Spleen (tissue), 11 donors: ENCODE measurements at regions not wholly inside any gene's neighbourhood (a gene's known extent, or its start where the extent isn't known, plus 50 kb on each side); places are given as distances from the start of the nearest gene placed in this dataset.

ENCODE experiments used
- DNase-seq: peaks from one replicate; pipeline ENCODE4 v3.0.0-alpha.2; 2020
- H3K27ac ChIP-seq, 8 donors: fragments of 200-600 bp; sonication (generic) in 7 of 8; 1 replicate in 4 of 8; 2 replicates in 4 of 8; pipeline versions ENCODE4 v1.5.0 to v1.8.0; 2016 to 2021; ENCODE audit warnings: inconsistent platforms in 4 of 8, mild to moderate bottlenecking in 4 of 8, moderate library complexity in 1 of 8
- H3K27me3 ChIP-seq, 7 donors: fragments of 200-600 bp; sonication (generic) in 6 of 7; replicated peaks in 1 of 7; 1 replicate in 4 of 7; 2 replicates in 3 of 7; pipeline versions ENCODE4 v1.5.0 to v1.8.0; 2016 to 2021; ENCODE audit warnings: inconsistent platforms in 3 of 7, mild to moderate bottlenecking in 1 of 7
- H3K36me3 ChIP-seq, 6 donors: fragments of 200-600 bp; sonication (generic) in 5 of 6; 1 replicate in 4 of 6; 2 replicates in 2 of 6; pipeline versions ENCODE4 v1.5.0 to v1.8.0; 2016 to 2021; ENCODE audit warnings: inconsistent platforms in 2 of 6
- H3K4me1 ChIP-seq, 6 donors: fragments of 200-600 bp; sonication (generic) in 5 of 6; 1 replicate in 3 of 6; 2 replicates in 3 of 6; pipeline versions ENCODE4 v1.5.0 to v1.8.0; 2016 to 2021; ENCODE audit warnings: inconsistent platforms in 3 of 6
- H3K4me3 ChIP-seq, 8 donors: fragments of 200-600 bp; sonication (generic) in 7 of 8; 1 replicate in 4 of 8; 2 replicates in 4 of 8; pipeline versions ENCODE4 v1.5.0 to v1.8.0; 2016 to 2021; ENCODE audit warnings: inconsistent platforms in 4 of 8, mild to moderate bottlenecking in 4 of 8, moderate library complexity in 2 of 8
- H3K9me3 ChIP-seq, 8 donors: fragments of 200-600 bp; sonication (generic) in 7 of 8; 1 replicate in 4 of 8; 2 replicates in 4 of 8; pipeline versions ENCODE4 v1.5.0 to v1.8.0; 2016 to 2021; ENCODE audit warnings: inconsistent platforms in 4 of 8
- POLR2A ChIP-seq, 3 donors: fragments of 450-650 bp; IDR thresholded peaks; one replicate each; pipeline ENCODE4 v1.5.1; 2017; ENCODE audit warnings: antibody characterized with exemption in 3 of 3, mild to moderate bottlenecking in 1 of 3
- POLR2AphosphoS5 ChIP-seq, 3 donors: sonication (generic); formaldehyde crosslinking; IDR thresholded peaks; one replicate each; pipeline ENCODE4 v1.5.1; 2017; ENCODE audit warnings: antibody characterized with exemption in 3 of 3
- whole genome bisulfite sequencing, 5 donors: extraction: QIAGEN DNeasy Blood & Tissue Kit in 3 of 5; methylation state at CpG; one replicate each; pipeline versions ENCODE4 v1.1.5 to v1.1.7; 2013 to 2018; 5-methylcytosine and 5-hydroxymethylcytosine counted together
- intact Hi-C: fragments of 100-400 bp; cut with DNase I; formaldehyde crosslinking; loops from one replicate; pipeline ENCODE4 v1.15.0; 2023; ENCODE audit warnings: low total_unique reads
- TF ChIP-seq, protein P1 (sequence below), 11 experiments: fragments of 200-600 bp in 7 of 11; fragments of 450-650 bp in 4 of 11; sonication (generic) in 4 of 11; IDR thresholded peaks in 8 of 11; conservative IDR thresholded peaks in 3 of 11; 1 replicate in 7 of 11; 2 replicates in 4 of 11; pipeline versions ENCODE4 v1.4.0 to v1.8.0; 2016 to 2021; ENCODE audit warnings: antibody characterized with exemption in 11 of 11, inconsistent platforms in 4 of 11, mild to moderate bottlenecking in 1 of 11
- donor health status: healthy with polysubstance abuse.
- donor health status: DM: no; HTN: no; CAD: no; lungs with moderate emphysema.
- donor health status: DM: no; HTN: no; CAD: no.
- donor health status: Bipolar disorder and iron deficiency.
- donor health status: healthy.
- donor health status: DM: no; HTN: no; CAD: no.
- donor health status: DM: yes; HTN: yes; CAD: no.

DNA sequence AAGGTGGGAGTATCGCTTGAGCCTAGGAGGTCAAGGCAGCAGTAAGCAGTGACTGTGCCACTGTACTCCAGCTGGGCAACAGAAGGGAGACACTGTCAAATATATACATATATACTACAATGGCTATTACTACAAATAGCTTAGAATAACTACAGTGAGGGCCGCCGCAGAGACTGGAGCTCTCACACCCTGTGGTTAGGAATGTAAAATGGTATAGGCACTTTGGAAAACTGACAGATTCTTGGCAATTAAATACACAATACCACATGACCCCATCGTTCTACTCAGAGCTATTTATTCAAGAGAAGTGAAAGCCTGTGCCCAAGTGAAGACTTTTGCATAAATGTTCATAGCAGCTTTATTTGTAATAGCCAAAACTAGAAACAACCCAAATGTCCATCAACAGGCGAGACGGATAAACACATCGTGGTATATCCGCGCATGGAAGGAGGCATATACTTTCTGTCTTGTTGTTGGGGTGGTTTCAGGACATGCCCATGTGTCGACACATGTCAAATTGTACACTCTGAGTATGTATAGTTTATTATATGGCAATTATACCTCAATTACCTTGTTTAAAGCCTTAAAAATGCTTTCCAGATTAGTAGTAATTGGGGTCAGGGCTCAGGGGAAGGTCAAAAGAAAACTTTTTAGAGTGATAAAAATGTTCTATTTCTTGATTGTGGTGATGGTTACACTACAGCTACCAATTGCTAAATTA lies 123.4 kb downstream of the RIPK4 start:
- H3K27ac ChIP-seq = no peak overlapping the region
- peaks cover 0 to under 1% (median 0%) of the 10 kb centered on the region in 8 donors for H3K9me3 ChIP-seq
- no peak overlapping the region for H3K4me3 ChIP-seq
- WGBS, 5 donors = 73 to 84% (median 82%) methylated on average over 10 of the region's 10 CpGs
- H3K36me3 ChIP-seq = no peaks in the 10 kb centered on the region
- peaks cover 0 to 58% (median 0%) of the 10 kb centered on the region in 7 donors for H3K27me3 ChIP-seq
- DNase-seq = no peak
- no peaks in the 10 kb centered on the region for H3K4me1 ChIP-seq
- TF ChIP-seq, protein P1, sequence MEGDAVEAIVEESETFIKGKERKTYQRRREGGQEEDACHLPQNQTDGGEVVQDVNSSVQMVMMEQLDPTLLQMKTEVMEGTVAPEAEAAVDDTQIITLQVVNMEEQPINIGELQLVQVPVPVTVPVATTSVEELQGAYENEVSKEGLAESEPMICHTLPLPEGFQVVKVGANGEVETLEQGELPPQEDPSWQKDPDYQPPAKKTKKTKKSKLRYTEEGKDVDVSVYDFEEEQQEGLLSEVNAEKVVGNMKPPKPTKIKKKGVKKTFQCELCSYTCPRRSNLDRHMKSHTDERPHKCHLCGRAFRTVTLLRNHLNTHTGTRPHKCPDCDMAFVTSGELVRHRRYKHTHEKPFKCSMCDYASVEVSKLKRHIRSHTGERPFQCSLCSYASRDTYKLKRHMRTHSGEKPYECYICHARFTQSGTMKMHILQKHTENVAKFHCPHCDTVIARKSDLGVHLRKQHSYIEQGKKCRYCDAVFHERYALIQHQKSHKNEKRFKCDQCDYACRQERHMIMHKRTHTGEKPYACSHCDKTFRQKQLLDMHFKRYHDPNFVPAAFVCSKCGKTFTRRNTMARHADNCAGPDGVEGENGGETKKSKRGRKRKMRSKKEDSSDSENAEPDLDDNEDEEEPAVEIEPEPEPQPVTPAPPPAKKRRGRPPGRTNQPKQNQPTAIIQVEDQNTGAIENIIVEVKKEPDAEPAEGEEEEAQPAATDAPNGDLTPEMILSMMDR (IDR thresholded peaks at IDR 0.05 in 8 of 11, conservative IDR thresholded peaks at IDR 0.05 in 3 of 11) = no peak
- no peak for TF ChIP-seq POLR2AphosphoS5 (IDR thresholded peaks at IDR 0.05)
- no peak for TF ChIP-seq POLR2A (IDR thresholded peaks at IDR 0.05)
- intact Hi-C loops = no loop called here

DNA sequence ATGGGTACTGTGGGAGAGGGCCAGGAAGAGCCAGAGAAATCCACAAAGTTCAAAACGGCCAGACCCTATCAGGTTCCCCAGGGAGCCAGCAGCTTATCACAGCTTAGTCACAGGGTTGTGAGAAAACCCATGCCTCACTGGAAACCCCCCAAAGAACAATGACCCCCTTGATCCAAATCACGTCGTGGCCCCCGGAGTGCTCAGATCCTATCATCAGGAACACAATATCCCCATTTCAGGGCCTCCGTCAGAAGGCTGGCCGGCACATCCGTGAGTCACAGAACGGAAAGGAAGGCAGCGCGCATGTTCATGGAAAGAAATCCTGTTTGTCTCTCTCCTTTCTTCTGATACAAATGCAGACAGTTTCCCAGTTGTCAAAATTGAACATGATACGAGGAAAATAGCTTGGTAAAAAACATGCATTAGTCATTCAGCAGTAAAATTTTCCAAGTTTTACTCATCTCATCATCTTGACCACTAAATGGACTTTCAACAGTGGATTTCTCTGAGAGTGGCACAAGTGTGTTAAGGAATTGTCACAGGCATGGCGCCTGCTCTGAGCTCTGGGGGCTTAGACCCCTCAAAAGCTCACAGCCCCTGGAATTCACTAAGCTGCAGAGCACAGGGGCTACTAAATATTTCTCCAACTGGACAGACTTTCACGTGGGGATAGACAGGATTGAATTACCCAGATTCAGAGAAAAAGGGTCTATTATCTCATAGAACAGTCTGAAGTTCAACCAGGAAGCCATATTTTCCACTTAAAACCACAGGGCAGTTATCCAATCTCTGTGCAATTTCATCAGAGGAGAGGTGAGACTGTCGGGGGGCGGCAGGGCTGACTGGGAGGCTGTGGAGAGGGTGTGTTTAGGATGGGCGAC lies 124.8 kb downstream of the RIPK4 start:
- DNase-seq = no peak
- Histone ChIP-seq H3K4me3 (no peak overlapping the region), H3K27ac (no peak overlapping the region), H3K4me1 (no peaks in the 10 kb centered on the region), H3K9me3 (peaks cover 0 to 5% (median 0%) of the 10 kb centered on the region in 8 donors), H3K36me3 (no peaks in the 10 kb centered on the region), H3K27me3 (peaks cover 0 to 52% (median 0%) of the 10 kb centered on the region in 7 donors)
- 22 to 41% (median 37%) methylated on average over 16 of the region's 16 CpGs for WGBS, 5 donors
- TF ChIP-seq POLR2AphosphoS5 (IDR thresholded peaks at IDR 0.05) = no peak
- TF ChIP-seq, protein P1 (IDR thresholded peaks at IDR 0.05 in 8 of 11, conservative IDR thresholded peaks at IDR 0.05 in 3 of 11) = no peak
- TF ChIP-seq POLR2A (IDR thresholded peaks at IDR 0.05) = no peak
- intact Hi-C loops = no loop called here

DNA sequence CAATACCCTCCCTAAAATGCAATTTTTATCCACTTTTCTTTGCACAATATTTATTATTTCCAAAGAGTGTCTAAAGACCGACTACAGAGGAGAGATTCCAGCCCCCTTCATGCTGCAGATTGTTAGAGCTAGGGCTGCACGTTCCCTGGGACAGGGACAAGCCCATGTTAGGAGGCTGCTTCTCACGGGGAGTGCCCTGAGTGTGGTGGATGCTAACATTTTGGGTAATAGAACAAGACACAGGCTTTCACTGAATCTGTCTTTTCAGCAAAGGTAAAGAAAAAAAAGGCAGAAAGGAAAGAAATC lies 125.4 kb downstream of the RIPK4 start:
- no peak overlapping the region for H3K27ac ChIP-seq
- intact Hi-C loops = no loop called here
- H3K4me1 ChIP-seq = no peaks in the 10 kb centered on the region
- DNase-seq = no peak
- H3K4me3 ChIP-seq = no peak overlapping the region
- H3K9me3 ChIP-seq = peaks cover 0 to 5% (median 0%) of the 10 kb centered on the region in 8 donors
- TF ChIP-seq, protein P1 (IDR thresholded peaks at IDR 0.05 in 8 of 11, conservative IDR thresholded peaks at IDR 0.05 in 3 of 11) = no peak
- TF ChIP-seq POLR2A (IDR thresholded peaks at IDR 0.05) (no peak), POLR2AphosphoS5 (IDR thresholded peaks at IDR 0.05) (no peak)
- H3K36me3 ChIP-seq = no peaks in the 10 kb centered on the region
- H3K27me3 ChIP-seq = peaks cover 0 to 52% (median 0%) of the 10 kb centered on the region in 7 donors
- 56 to 68% (median 63%) methylated on average over 3 of the region's 3 CpGs for WGBS, 5 donors
